Keratinocyte (primary cell): ENCODE measurements at regions not wholly inside any gene's neighbourhood (a gene's known extent, or its start where the extent isn't known, plus 50 kb on each side); places are given as distances from the start of the nearest gene placed in this dataset.
A peak's percentile ranks its signal among the peaks of the same experiment; 100 is the strongest.

Experiments
- EZH2 ChIP-seq: IDR thresholded peaks from one replicate; pipeline ENCODE4 v1.6.1; 2012; ENCODE audit warnings: inconsistent platforms, mild to moderate bottlenecking, low read length, moderate library complexity
- TF ChIP-seq, protein P1 (sequence below), 3 experiments: IDR thresholded peaks in 1 of 3; conservative IDR thresholded peaks in 1 of 3; optimal IDR thresholded peaks in 1 of 3; 2 replicates in 2 of 3; 3 replicates in 1 of 3; pipeline versions ENCODE3 to v1.5.1; 2011; ENCODE audit warnings: low read length in 3 of 3, mild to moderate bottlenecking in 3 of 3, moderate library complexity in 2 of 3, control low read depth in 1 of 3, inconsistent platforms in 1 of 3; ENCODE audit not compliant: insufficient read depth in 2 of 3; ENCODE audit errors: extremely low read depth in 1 of 3

DNA sequence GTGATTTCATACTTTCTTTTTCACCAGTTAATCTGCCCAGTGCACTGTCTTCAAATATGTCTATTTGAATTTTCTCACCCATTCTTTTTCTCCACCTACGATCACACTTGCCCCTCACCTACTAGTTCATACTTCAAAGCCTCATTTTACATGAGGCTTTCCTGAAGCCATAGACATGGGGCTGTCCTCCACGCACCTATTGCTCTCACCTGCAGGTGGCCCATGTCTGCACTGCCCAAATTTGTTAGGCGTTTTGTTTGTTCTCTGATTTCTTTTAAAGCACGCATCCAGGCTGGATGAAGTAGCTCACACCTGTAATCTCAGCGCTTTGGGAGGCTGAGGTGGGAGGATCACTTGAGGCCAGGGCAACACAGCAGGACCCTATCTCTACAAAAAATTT lies 106.8 kb upstream of the RIPOR2 start:
- TF ChIP-seq, protein P1, sequence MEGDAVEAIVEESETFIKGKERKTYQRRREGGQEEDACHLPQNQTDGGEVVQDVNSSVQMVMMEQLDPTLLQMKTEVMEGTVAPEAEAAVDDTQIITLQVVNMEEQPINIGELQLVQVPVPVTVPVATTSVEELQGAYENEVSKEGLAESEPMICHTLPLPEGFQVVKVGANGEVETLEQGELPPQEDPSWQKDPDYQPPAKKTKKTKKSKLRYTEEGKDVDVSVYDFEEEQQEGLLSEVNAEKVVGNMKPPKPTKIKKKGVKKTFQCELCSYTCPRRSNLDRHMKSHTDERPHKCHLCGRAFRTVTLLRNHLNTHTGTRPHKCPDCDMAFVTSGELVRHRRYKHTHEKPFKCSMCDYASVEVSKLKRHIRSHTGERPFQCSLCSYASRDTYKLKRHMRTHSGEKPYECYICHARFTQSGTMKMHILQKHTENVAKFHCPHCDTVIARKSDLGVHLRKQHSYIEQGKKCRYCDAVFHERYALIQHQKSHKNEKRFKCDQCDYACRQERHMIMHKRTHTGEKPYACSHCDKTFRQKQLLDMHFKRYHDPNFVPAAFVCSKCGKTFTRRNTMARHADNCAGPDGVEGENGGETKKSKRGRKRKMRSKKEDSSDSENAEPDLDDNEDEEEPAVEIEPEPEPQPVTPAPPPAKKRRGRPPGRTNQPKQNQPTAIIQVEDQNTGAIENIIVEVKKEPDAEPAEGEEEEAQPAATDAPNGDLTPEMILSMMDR (optimal IDR thresholded peaks at IDR 0.05 in 1 of 3, IDR thresholded peaks at IDR 0.05 in 1 of 3, conservative IDR thresholded peaks at IDR 0.05 in 1 of 3; ENCODE audit: extremely low read depth in 1 of 3, insufficient read depth in 2 of 3, low read length in 3 of 3), result peak in 2 of 3 experiments; percentile 16 to 20
- no peak for TF ChIP-seq EZH2
